ENCODE measurements at regions not wholly inside any gene's neighbourhood (a gene's known extent, or its start where the extent isn't known, plus 50 kb on each side); places are given as distances from the start of the nearest gene placed in this dataset.
"Not testable (repeated sequence)": the region's sequence is repeated elsewhere in the genome, so short reads cannot be mapped to it uniquely, and the experiment has no call there.

GRCh38 chr3:195979877-195980276 is 71.5 kb upstream of the TNK2 start:
- not testable (repeated sequence) for TF ChIP-seq CTCF, POLR2A (IDR thresholded peaks at IDR 0.05)

Data from Peyer's patch (tissue), 4 donors.